GM21367 (cell line): ENCODE measurements at regions not wholly inside any gene's neighbourhood (a gene's known extent, or its start where the extent isn't known, plus 50 kb on each side); places are given as distances from the start of the nearest gene placed in this dataset.
"Not testable (repeated sequence)": the region's sequence is repeated elsewhere in the genome, so short reads cannot be mapped to it uniquely, and the experiment has no call there.

Experiments
- ATAC-seq: cut with Tn5 transposase; IDR thresholded peaks from one replicate; pipeline ENCODE4 v1.9.1; 2021; ENCODE audit not compliant: unreplicated experiment

GRCh38 chr15:36160351-36160750 is 419.1 kb upstream of the CDIN1 start:
- no peak for ATAC-seq

- no peak for ATAC-seq
These were observed 418.3 kb upstream of the CDIN1 start for GRCh38 chr15:36161108-36161507.

- no peak for ATAC-seq
These were observed 417.6 kb upstream of the CDIN1 start for GRCh38 chr15:36161771-36162212.

- not testable (repeated sequence) for ATAC-seq
These were observed 415.4 kb upstream of the CDIN1 start for GRCh38 chr15:36163983-36164382.

GRCh38 chr15:36172955-36173354 is 406.5 kb upstream of the CDIN1 start:
- no peak for ATAC-seq

GRCh38 chr15:36175186-36175740 is 404.2 kb upstream of the CDIN1 start:
- no peak for ATAC-seq

GRCh38 chr15:36175741-36176291 is 403.6 kb upstream of the CDIN1 start:
- ATAC-seq: no peak

- ATAC-seq: no peak
These were observed 401.7 kb upstream of the CDIN1 start for GRCh38 chr15:36177590-36178302.

GRCh38 chr15:36178303-36178633 is 401.2 kb upstream of the CDIN1 start:
- no peak for ATAC-seq

GRCh38 chr15:36183201-36183600 is 396.2 kb upstream of the CDIN1 start:
- no peak for ATAC-seq

- ATAC-seq: no peak
These were observed 394.0 kb upstream of the CDIN1 start for GRCh38 chr15:36185438-36185837.

- no peak for ATAC-seq
These were observed 393.6 kb upstream of the CDIN1 start for GRCh38 chr15:36185845-36186244.

- ATAC-seq: no peak
These were observed 393.1 kb upstream of the CDIN1 start for GRCh38 chr15:36186376-36186775.

- ATAC-seq: no peak
These were observed 388.0 kb upstream of the CDIN1 start for GRCh38 chr15:36191459-36191858.

- ATAC-seq: not testable (repeated sequence)
These were observed 383.9 kb upstream of the CDIN1 start for GRCh38 chr15:36195361-36196007.

- no peak for ATAC-seq
These were observed 370.4 kb upstream of the CDIN1 start for GRCh38 chr15:36208868-36209582.

- no peak for ATAC-seq
These were observed 369.0 kb upstream of the CDIN1 start for GRCh38 chr15:36210426-36210825.

GRCh38 chr15:36218322-36218721 is 361.1 kb upstream of the CDIN1 start:
- ATAC-seq: no peak

GRCh38 chr15:36218991-36219390 is 360.4 kb upstream of the CDIN1 start:
- ATAC-seq: no peak

GRCh38 chr15:36221992-36222391 is 357.4 kb upstream of the CDIN1 start:
- no peak for ATAC-seq

- no peak for ATAC-seq
These were observed 348.6 kb upstream of the CDIN1 start for GRCh38 chr15:36230776-36231175.

- no peak for ATAC-seq
These were observed 346.9 kb upstream of the CDIN1 start for GRCh38 chr15:36232491-36232890.
